NCI-H1694 treated with DMSO at 0.1 percent for 48 hours (cell line): ENCODE measurements at regions not wholly inside any gene's neighbourhood (a gene's known extent, or its start where the extent isn't known, plus 50 kb on each side); places are given as distances from the start of the nearest gene placed in this dataset.
"Not testable (repeated sequence)": the region's sequence is repeated elsewhere in the genome, so short reads cannot be mapped to it uniquely, and the experiment has no call there.

Source experiments
- DNase-seq: peaks from one replicate; lab custom pipeline; 2025; lab: John Stamatoyannopoulos, UW

- no peak for DNase-seq
Measured at GRCh38 chr5:82754036-82754746, 323.0 kb downstream of the TMEM167A start.

- DNase-seq, result no peak
Measured at GRCh38 chr5:82753374-82753773, 323.8 kb downstream of the TMEM167A start.

GRCh38 chr5:82749461-82749820, 327.8 kb downstream of the TMEM167A start:
- peak; percentile 1 for DNase-seq

- DNase-seq, result no peak
Measured at GRCh38 chr5:82748688-82749460, 328.3 kb downstream of the TMEM167A start.

GRCh38 chr5:82747986-82748385, 329.2 kb downstream of the TMEM167A start:
- no peak for DNase-seq

- DNase-seq, result no peak
Measured at GRCh38 chr5:82745016-82745415, 332.2 kb downstream of the TMEM167A start.

- DNase-seq, result no peak
Measured at GRCh38 chr5:82738681-82739269, 338.4 kb downstream of the TMEM167A start.

GRCh38 chr5:82735160-82735789, 341.9 kb downstream of the TMEM167A start:
- DNase-seq, result no peak

GRCh38 chr5:82734347-82734746, 342.8 kb downstream of the TMEM167A start:
- no peak for DNase-seq

- no peak for DNase-seq
Measured at GRCh38 chr5:82730913-82731312, 346.3 kb downstream of the TMEM167A start.

GRCh38 chr5:82728926-82729702, 348.1 kb downstream of the TMEM167A start:
- no peak for DNase-seq

- DNase-seq, result no peak
Measured at GRCh38 chr5:82723168-82723567, 354.0 kb downstream of the TMEM167A start.

- no peak for DNase-seq
Measured at GRCh38 chr5:82721087-82721410, 356.1 kb downstream of the TMEM167A start.

GRCh38 chr5:82720213-82721086, 356.7 kb downstream of the TMEM167A start:
- DNase-seq, result no peak

GRCh38 chr5:82719368-82719767, 357.8 kb downstream of the TMEM167A start:
- no peak for DNase-seq

- DNase-seq, result no peak
Measured at GRCh38 chr5:82717738-82718137, 359.5 kb downstream of the TMEM167A start.

GRCh38 chr5:82714732-82715131, 362.5 kb downstream of the TMEM167A start:
- not testable (repeated sequence) for DNase-seq

- no peak for DNase-seq
Measured at GRCh38 chr5:82713811-82714210, 363.4 kb downstream of the TMEM167A start.

- DNase-seq, result no peak
Measured at GRCh38 chr5:82707741-82708140, 369.5 kb downstream of the TMEM167A start.

- peak; percentile 1 for DNase-seq
Measured at GRCh38 chr5:82704381-82704780, 372.8 kb downstream of the TMEM167A start.

- DNase-seq, result no peak
Measured at GRCh38 chr5:82702046-82702445, 375.1 kb downstream of the TMEM167A start.
